GM23338 (cell line): ENCODE measurements at regions not wholly inside any gene's neighbourhood (a gene's known extent, or its start where the extent isn't known, plus 50 kb on each side); places are given as distances from the start of the nearest gene placed in this dataset.

ENCODE experiments used
- ATAC-seq: fragments of 200-7000 bp; cut with Tn5 transposase; 3 replicates; pipeline ENCODE4 v1.9.1; 2020
- DNase-seq: peaks from one replicate; pipeline ENCODE4 v3.0.0-alpha.2; 2015; ENCODE audit warnings: low spot score
- H2AFZ ChIP-seq: fragments of 200-600 bp; sonication (generic); 2 replicates; pipeline ENCODE4 v1.8.0; 2016; ENCODE audit warnings: antibody characterized with exemption, mild to moderate bottlenecking, moderate library complexity
- H3F3A ChIP-seq: fragments of 200-600 bp; sonication (generic); replicated peaks from 2 replicates; pipeline ENCODE4 v1.8.0; 2017; ENCODE audit warnings: antibody characterized with exemption, mixed run types, low read depth
- H3K27ac ChIP-seq: fragments of 200-600 bp; sonication (generic); 2 replicates; pipeline ENCODE4 v1.6.1; 2016; ENCODE audit warnings: low read depth
- H3K27me3 ChIP-seq: fragments of 200-600 bp; sonication (generic); 2 replicates; pipeline ENCODE4 v1.8.0; 2016; ENCODE audit warnings: mild to moderate bottlenecking, mixed run types, moderate library complexity; ENCODE audit not compliant: insufficient read depth
- H3K36me3 ChIP-seq: fragments of 200-600 bp; sonication (generic); 2 replicates; pipeline ENCODE4 v1.8.0; 2016; ENCODE audit warnings: mild to moderate bottlenecking; ENCODE audit not compliant: insufficient read depth
- H3K4me1 ChIP-seq: fragments of 200-600 bp; sonication (generic); 2 replicates; pipeline ENCODE4 v1.8.0; 2016; ENCODE audit warnings: mild to moderate bottlenecking, moderate library complexity; ENCODE audit not compliant: insufficient read depth
- H3K4me2 ChIP-seq: fragments of 200-600 bp; sonication (generic); 2 replicates; pipeline ENCODE4 v1.7.1; 2017; ENCODE audit warnings: mixed run types
- H3K4me3 ChIP-seq: fragments of 200-600 bp; sonication (generic); 2 replicates; pipeline ENCODE4 v1.6.1; 2016; ENCODE audit warnings: mixed run types
- H3K79me2 ChIP-seq: fragments of 200-600 bp; sonication (generic); replicated peaks from 2 replicates; pipeline ENCODE4 v1.8.0; 2017; ENCODE audit warnings: mild to moderate bottlenecking; ENCODE audit not compliant: insufficient read depth
- H3K9me2 ChIP-seq: fragments of 200-600 bp; sonication (generic); 2 replicates; pipeline ENCODE4 v1.8.0; 2017; ENCODE audit not compliant: insufficient read depth
- H4K20me1 ChIP-seq: fragments of 200-600 bp; sonication (generic); replicated peaks from 2 replicates; pipeline ENCODE4 v1.8.0; 2017; ENCODE audit warnings: mild to moderate bottlenecking; ENCODE audit not compliant: insufficient read depth
- H3K27ac Mint-ChIP-seq: 2 replicates; pipeline ENCODE4 v1.8.0; 2020; ENCODE audit warnings: inconsistent platforms, mild to moderate bottlenecking, moderate library complexity, mixed read lengths
- H3K27me3 Mint-ChIP-seq: 3 replicates; pipeline ENCODE4 v1.8.0; 2022; ENCODE audit warnings: low read depth, mild to moderate bottlenecking, moderate library complexity, mixed read lengths, inconsistent platforms; ENCODE audit not compliant: insufficient read depth, poor library complexity
- H3K36me3 Mint-ChIP-seq: 3 replicates; pipeline ENCODE4 v1.8.0; 2021; ENCODE audit warnings: low read depth, mild to moderate bottlenecking, inconsistent platforms, moderate library complexity, mixed read lengths
- H3K4me1 Mint-ChIP-seq: 3 replicates; pipeline ENCODE4 v1.8.0; 2020; ENCODE audit warnings: mild to moderate bottlenecking, inconsistent platforms, mixed read lengths
- H3K4me3 Mint-ChIP-seq: 3 replicates; pipeline ENCODE4 v1.8.0; 2021; ENCODE audit warnings: moderate library complexity, mild to moderate bottlenecking, inconsistent platforms, mixed read lengths
- H3K9me3 Mint-ChIP-seq: 3 replicates; pipeline ENCODE4 v1.8.0; 2020; ENCODE audit warnings: moderate library complexity, mild to moderate bottlenecking, inconsistent platforms, mixed read lengths
- CREB1 ChIP-seq: fragments of 250-450 bp; sonication (Bioruptor Pico); IDR thresholded peaks from 2 replicates; pipeline ENCODE4 v1.5.0; 2020; ENCODE audit warnings: low read depth, mild to moderate bottlenecking, moderate library complexity
- CTCF ChIP-seq, 2 experiments: fragments of 200-600 bp in 1 of 2; sonication (generic) in 1 of 2; conservative IDR thresholded peaks; 2 replicates each; pipeline versions ENCODE4 v1.5.1 to v1.6.1; 2016 to 2017; ENCODE audit warnings: antibody characterized with exemption in 2 of 2, low read depth in 2 of 2, mild to moderate bottlenecking in 2 of 2, moderate library complexity in 1 of 2
- EZH2 ChIP-seq: fragments of 200-600 bp; sonication (generic); IDR thresholded peaks from one replicate; pipeline ENCODE4 v1.8.0; 2017; ENCODE audit warnings: antibody characterized with exemption, mild to moderate bottlenecking, low read depth; ENCODE audit not compliant: unreplicated experiment
- EZH2phosphoT487 ChIP-seq: fragments of 200-600 bp; sonication (generic); IDR thresholded peaks from one replicate; pipeline ENCODE4 v1.8.1; 2018; ENCODE audit warnings: antibody characterized with exemption; ENCODE audit not compliant: unreplicated experiment
- JUNB ChIP-seq: IDR thresholded peaks from one replicate; pipeline ENCODE4 v1.6.1; 2016; ENCODE audit warnings: antibody characterized with exemption; ENCODE audit not compliant: unreplicated experiment
- NANOG ChIP-seq: IDR thresholded peaks from 2 replicates; pipeline ENCODE4 v1.6.1; 2016; ENCODE audit warnings: antibody characterized with exemption, borderline replicate concordance
- POLR2AphosphoS5 ChIP-seq: IDR thresholded peaks from 2 replicates; pipeline ENCODE4 v1.6.1; 2016; ENCODE audit warnings: antibody characterized with exemption, low read depth
- STAT1 ChIP-seq: IDR thresholded peaks from one replicate; pipeline ENCODE4 v1.6.1; 2016; ENCODE audit warnings: antibody characterized with exemption; ENCODE audit not compliant: unreplicated experiment
- ZNF114 ChIP-seq: fragments of 250-450 bp; sonication (Bioruptor Pico); IDR thresholded peaks from 2 replicates; pipeline ENCODE4 v1.5.0; 2020; ENCODE audit warnings: mild to moderate bottlenecking, moderate library complexity
- ZNF331 ChIP-seq: fragments of 250-450 bp; sonication (Bioruptor Pico); IDR thresholded peaks from 2 replicates; pipeline ENCODE4 v1.5.0; 2020; ENCODE audit warnings: low read depth, mild to moderate bottlenecking, moderate library complexity
- ZNF462 ChIP-seq: fragments of 250-450 bp; sonication (Bioruptor Pico); IDR thresholded peaks from 2 replicates; pipeline ENCODE4 v1.5.0; 2020; ENCODE audit warnings: mild to moderate bottlenecking, moderate library complexity
- TF ChIP-seq, protein P1 (sequence below): IDR thresholded peaks from 2 replicates; pipeline ENCODE4 v1.6.1; 2016; ENCODE audit warnings: antibody characterized with exemption
- TF ChIP-seq, protein P2 (sequence below): IDR thresholded peaks from one replicate; pipeline ENCODE4 v1.6.1; 2018; ENCODE audit warnings: antibody characterized with exemption; ENCODE audit not compliant: unreplicated experiment

DNA sequence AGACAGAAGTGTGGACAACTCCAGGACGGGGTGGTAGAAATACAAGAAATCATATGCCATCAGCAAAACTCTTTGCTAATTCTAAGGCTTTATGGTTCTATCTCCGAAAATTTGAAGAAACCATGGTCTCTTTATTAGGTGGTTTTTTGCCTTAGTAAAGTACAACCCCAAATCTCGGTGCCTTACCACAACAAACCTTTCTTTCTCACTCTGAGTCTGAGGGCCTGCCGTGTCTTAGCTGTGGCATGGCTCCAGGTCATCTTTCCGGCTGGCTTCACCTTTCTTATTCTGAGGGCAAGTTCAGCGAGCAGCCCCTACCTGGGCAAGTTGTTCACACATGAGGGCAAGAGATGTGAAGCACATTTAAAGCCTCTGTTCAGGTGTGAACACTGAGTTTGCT lies 280.6 kb downstream of the TTLL7 start:
- Mint-ChIP-seq H3K27ac (no peak overlapping the region), H3K36me3 (no peaks in the 10 kb centered on the region), H3K4me3 (no peak overlapping the region), H3K4me1 (no peaks in the 10 kb centered on the region), H3K27me3 (peaks cover 2% of the 10 kb centered on the region), H3K9me3 (no peaks in the 10 kb centered on the region)
- H3K27me3 ChIP-seq = no peaks in the 10 kb centered on the region
- peak overlapping the region; percentile 61; the same call in 1 of the 2 replicates for H2AFZ ChIP-seq
- H3K4me3 ChIP-seq = no peak overlapping the region
- H4K20me1 ChIP-seq = no peaks in the 10 kb centered on the region
- peaks cover 7% of the 10 kb centered on the region; the same call in 1 of the 2 replicates for H3K9me2 ChIP-seq
- H3K4me2 ChIP-seq = no peak overlapping the region
- no peak for DNase-seq
- H3F3A ChIP-seq = no peaks in the 10 kb centered on the region
- ATAC-seq = no peak
- TF ChIP-seq, protein P1, sequence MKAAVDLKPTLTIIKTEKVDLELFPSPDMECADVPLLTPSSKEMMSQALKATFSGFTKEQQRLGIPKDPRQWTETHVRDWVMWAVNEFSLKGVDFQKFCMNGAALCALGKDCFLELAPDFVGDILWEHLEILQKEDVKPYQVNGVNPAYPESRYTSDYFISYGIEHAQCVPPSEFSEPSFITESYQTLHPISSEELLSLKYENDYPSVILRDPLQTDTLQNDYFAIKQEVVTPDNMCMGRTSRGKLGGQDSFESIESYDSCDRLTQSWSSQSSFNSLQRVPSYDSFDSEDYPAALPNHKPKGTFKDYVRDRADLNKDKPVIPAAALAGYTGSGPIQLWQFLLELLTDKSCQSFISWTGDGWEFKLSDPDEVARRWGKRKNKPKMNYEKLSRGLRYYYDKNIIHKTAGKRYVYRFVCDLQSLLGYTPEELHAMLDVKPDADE = no peak
- no peak for TF ChIP-seq STAT1
- no peak for TF ChIP-seq NANOG
- no peak for TF ChIP-seq POLR2AphosphoS5
- TF ChIP-seq, protein P2, sequence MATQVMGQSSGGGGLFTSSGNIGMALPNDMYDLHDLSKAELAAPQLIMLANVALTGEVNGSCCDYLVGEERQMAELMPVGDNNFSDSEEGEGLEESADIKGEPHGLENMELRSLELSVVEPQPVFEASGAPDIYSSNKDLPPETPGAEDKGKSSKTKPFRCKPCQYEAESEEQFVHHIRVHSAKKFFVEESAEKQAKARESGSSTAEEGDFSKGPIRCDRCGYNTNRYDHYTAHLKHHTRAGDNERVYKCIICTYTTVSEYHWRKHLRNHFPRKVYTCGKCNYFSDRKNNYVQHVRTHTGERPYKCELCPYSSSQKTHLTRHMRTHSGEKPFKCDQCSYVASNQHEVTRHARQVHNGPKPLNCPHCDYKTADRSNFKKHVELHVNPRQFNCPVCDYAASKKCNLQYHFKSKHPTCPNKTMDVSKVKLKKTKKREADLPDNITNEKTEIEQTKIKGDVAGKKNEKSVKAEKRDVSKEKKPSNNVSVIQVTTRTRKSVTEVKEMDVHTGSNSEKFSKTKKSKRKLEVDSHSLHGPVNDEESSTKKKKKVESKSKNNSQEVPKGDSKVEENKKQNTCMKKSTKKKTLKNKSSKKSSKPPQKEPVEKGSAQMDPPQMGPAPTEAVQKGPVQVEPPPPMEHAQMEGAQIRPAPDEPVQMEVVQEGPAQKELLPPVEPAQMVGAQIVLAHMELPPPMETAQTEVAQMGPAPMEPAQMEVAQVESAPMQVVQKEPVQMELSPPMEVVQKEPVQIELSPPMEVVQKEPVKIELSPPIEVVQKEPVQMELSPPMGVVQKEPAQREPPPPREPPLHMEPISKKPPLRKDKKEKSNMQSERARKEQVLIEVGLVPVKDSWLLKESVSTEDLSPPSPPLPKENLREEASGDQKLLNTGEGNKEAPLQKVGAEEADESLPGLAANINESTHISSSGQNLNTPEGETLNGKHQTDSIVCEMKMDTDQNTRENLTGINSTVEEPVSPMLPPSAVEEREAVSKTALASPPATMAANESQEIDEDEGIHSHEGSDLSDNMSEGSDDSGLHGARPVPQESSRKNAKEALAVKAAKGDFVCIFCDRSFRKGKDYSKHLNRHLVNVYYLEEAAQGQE = no peak
- TF ChIP-seq CREB1 = no peak
- no peak for TF ChIP-seq EZH2
- no peak for TF ChIP-seq ZNF331 (CRISPR knock-in tag)
- TF ChIP-seq ZNF114 = no peak
- no peak for TF ChIP-seq ZNF462 (CRISPR knock-in tag)
- no peak for TF ChIP-seq EZH2phosphoT487
- TF ChIP-seq CTCF (conservative IDR thresholded peaks at IDR 0.05; ENCODE audit: low read depth in 2 of 2) = no peak
- no peak for TF ChIP-seq JUNB
- H3K27ac ChIP-seq = no peak overlapping the region
- no peaks in the 10 kb centered on the region for H3K36me3 ChIP-seq
- H3K4me1 ChIP-seq = no peaks in the 10 kb centered on the region
- no peaks in the 10 kb centered on the region for H3K79me2 ChIP-seq
